ENCODE measurements at regions not wholly inside any gene's neighbourhood (a gene's known extent, or its start where the extent isn't known, plus 50 kb on each side); places are given as distances from the start of the nearest gene placed in this dataset.

- DNase-seq: no peak
Observed at GRCh38 chr18:55119434-55119833, 160.2 kb upstream of the CCDC68 start.

GRCh38 chr18:55119016-55119415, 159.8 kb upstream of the CCDC68 start:
- DNase-seq: no peak

- DNase-seq: no peak
Observed at GRCh38 chr18:55116863-55117262, 157.6 kb upstream of the CCDC68 start.

- DNase-seq: no peak
Observed at GRCh38 chr18:55115606-55116005, 156.3 kb upstream of the CCDC68 start.

GRCh38 chr18:55114876-55115275, 155.6 kb upstream of the CCDC68 start:
- DNase-seq: no peak

DNA sequence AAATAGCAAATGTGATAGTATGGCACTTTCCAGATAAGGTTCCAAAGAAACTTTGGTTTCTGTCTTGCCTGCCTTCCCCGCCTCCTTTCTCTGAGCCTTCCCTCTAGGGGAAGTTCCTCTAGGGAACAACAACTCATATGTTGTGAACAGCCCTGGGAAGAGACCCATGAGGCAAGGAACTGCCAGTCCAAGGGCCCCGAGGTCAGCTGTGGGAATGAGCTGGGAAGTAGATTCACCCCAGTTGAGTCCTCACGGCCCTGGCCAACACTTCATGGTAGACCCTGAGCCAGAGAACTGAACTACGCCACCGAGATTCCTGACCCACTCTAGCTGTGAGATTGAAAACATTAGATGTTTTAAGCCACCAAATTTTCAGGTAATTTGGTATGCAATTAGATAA, 154.5 kb upstream of the CCDC68 start:
- no peak for DNase-seq

- no peak for DNase-seq
Observed at GRCh38 chr18:55111271-55111670, 152.0 kb upstream of the CCDC68 start.

DNA sequence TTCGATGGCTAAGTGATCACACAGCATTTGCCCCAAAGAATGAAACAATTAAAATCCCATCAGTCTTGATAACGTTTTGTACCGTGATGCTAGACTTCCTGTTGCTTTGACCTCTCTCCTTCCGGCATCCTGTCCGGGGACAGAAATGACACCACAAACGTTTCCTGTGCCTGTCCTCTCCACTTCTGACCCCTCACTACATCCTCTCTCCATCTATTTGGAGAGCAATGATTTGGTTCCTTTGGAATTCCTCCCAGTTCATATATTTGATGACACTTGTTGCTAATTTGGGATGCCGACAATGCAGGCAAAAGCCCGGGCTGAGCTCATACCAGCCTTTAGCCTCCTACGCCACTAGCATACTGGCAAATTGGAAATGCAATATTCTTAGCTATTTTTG, 151.2 kb upstream of the CCDC68 start:
- no peak for DNase-seq

GRCh38 chr18:55109818-55110414, 150.7 kb upstream of the CCDC68 start:
- DNase-seq: no peak

DNA sequence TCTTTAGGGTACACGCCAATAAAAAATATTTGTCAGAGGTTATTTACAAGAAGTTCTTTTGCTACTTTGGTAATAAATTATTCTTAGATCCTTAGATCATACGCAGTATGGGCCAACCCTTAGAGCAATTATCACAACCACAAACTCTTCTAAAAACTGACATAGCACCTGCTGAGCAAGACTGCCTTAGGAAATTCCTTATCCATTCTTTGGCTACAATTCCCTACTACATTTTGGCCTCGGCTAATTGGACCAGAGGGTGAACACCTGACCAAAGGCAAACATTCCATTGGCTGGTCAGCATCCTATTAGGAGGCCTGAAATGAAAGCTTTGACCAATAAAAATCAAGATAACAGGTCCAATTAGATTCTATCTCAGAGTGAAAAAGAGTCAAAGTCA, 147.6 kb upstream of the CCDC68 start:
- DNase-seq: no peak

DNA sequence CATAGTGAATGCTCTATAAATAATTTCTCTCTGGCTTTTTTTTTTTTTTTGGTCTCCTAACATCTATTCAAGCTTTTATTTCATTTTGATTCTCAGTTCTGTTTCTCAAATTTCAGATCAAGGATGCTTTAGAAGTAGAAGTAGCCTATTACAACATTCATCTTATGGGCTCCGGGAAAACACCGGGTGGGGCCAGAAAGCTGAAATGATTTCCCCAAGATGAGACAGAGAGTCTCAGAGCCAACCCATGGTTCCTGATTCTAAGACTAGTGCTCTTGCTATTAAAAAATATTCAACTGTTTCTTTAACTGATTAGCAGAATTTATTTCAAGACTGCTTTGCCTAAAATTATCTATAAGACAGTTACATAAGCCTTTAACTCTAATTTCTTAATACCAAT, 147.2 kb upstream of the CCDC68 start:
- no peak for DNase-seq

DNA sequence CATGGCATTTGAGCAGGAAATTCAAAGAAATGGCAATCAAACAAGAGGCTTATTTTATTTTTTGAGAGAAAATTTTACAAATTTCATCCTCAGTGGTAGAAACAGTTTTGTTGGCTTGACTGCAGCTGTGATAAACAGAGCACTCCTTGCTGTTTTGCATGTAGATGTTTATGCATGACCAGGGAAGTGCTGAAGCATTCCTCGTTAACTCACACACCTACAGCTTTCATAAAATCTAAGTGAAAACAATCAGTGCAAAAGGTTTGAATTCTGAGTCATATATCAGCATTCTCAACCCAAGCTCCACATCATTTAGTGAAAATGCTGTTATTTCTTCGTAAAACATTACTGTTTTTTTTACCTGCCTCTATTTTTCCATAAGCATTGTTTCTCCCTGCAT, 146.6 kb upstream of the CCDC68 start:
- DNase-seq: no peak

DNA sequence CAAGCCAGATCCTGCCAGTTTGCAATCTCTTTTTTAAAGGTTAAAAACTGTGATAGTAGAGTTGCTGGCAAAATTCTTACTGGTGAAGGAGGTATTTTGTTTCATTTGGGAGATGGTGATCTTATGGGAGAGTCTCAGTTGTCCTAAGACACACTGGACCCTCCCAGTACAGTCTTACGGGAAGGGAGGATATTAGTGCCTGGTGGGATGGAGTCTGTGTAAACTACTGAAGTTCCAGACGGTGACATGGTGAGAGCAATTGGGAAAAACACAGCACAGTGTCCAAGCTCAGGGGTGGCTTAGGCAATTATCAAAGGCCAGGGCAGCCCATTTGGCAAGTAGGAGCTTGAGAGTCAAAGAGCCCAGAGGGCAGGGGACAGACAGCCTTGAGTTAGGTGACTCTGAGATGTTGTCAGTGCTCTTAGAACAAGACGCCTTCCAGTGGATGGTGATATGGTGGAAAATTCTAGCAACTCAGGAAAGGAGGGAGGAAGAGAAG, 143.7 kb upstream of the CCDC68 start:
- no peak for DNase-seq

- DNase-seq: peak; percentile 26
Observed at GRCh38 chr18:55102501-55102900, 143.2 kb upstream of the CCDC68 start.

- DNase-seq: no peak
Observed at GRCh38 chr18:55101458-55101824, 142.2 kb upstream of the CCDC68 start.

GRCh38 chr18:55100817-55101457, 141.7 kb upstream of the CCDC68 start:
- peak; percentile 14 for DNase-seq

DNA sequence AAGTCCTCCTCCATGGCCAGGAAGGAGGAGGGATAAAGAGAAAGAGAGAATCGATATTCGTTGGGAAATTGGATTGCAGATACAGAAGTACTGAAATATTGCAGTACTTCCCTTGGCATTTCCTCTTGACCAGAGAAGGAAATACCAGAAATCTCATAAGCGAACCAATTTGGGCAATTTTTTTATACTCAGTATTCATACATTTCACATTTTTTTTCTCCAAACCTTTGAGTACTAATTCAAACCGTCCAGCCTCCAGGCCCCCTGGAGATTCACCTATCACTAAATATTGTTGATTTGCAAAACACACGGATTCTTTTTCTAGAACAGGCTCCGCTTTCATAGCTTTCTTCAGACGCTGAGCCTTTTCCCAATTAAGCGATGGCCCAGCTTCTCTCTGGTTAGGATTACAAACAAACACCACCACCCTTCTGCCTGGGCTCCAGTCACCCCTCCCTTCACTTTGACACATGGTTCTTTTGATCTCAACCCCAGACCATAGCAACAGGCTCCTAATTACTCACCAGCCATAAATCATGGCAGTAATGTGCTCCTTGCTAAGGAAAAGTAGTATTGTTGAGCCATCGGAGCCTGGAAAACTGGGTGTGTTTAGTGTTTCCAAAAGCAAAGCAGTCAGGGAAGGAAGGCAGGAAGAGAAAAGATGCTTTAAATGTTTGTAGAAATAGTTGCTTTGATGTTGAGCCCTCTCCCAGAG, 138.4 kb upstream of the CCDC68 start:
- no peak for DNase-seq

GRCh38 chr18:55096263-55096951, 137.1 kb upstream of the CCDC68 start:
- no peak for DNase-seq

DNA sequence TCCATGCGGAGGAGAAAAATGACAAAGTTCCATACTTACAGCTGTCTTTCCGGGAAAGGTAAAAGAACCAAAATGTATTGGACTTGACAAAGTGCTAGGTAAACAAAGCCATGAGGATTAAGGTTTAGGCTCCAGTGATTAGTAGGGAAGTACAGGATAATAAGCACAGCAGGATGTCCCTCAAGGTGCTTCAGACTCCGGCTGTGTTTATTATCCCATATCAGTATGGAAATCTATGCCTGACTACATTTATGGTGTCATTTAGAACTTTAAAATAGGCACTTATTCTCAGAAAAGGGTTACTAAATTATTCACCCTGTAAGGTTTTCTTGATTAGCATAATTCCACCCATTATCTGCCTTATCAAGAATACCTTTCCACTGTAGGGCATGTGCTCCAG, 136.3 kb upstream of the CCDC68 start:
- DNase-seq: no peak

DNA sequence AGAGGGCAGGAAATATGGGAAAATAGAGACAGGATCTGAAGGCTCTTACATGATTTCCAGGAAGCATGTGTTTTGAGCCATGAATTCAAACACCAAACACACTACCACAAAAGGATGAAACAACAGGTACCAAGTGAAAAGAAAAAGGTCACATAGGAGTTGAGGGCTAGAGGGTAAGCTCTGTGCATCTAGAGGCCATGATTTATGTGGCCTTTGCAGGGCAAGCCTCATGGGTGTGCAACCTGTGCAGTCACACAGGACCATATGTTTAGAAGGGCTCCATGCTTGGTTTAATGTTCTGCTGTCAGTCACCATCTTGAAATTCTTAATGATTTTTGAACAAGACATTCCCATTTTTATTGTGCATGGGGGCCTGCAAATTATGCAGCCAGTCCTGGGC, 134.5 kb upstream of the CCDC68 start:
- DNase-seq: no peak

- no peak for DNase-seq
Observed at GRCh38 chr18:55093295-55093694, 134.0 kb upstream of the CCDC68 start.

GRCh38 chr18:55092166-55092565, 132.9 kb upstream of the CCDC68 start:
- no peak for DNase-seq

- no peak for DNase-seq
Observed at GRCh38 chr18:55090564-55091188, 131.4 kb upstream of the CCDC68 start.

All from DMS79 treated with DMSO at 0.1 percent for 48 hours (cell line).